Breast epithelium (tissue), 4 donors: ENCODE measurements at regions not wholly inside any gene's neighbourhood (a gene's known extent, or its start where the extent isn't known, plus 50 kb on each side); places are given as distances from the start of the nearest gene placed in this dataset.

ENCODE experiments used
- DNase-seq, 2 donors: peaks; one replicate each; pipeline ENCODE4 v3.0.0-alpha.2; 2019; ENCODE audit warnings: low spot score in 2 of 2
- H3K27ac ChIP-seq, 2 donors: fragments of 200-600 bp; sonication (generic) in 1 of 2; one replicate each; pipeline ENCODE4 v1.5.1; 2016 to 2019; ENCODE audit warnings: mild to moderate bottlenecking in 1 of 2
- H3K27me3 ChIP-seq, 2 donors: fragments of 200-600 bp; sonication (generic) in 1 of 2; one replicate each; pipeline versions ENCODE4 v1.5.1 to v1.6.0; 2017 to 2019; ENCODE audit warnings: control low read depth in 1 of 2, mild to moderate bottlenecking in 1 of 2
- H3K36me3 ChIP-seq: fragments of 200-600 bp; one replicate; pipeline ENCODE4 v1.5.1; 2019
- H3K4me1 ChIP-seq, 2 donors: fragments of 200-600 bp; sonication (generic); one replicate each; pipeline ENCODE4 v1.5.1; 2016 to 2019; ENCODE audit warnings: control low read depth in 1 of 2
- H3K4me3 ChIP-seq, 3 donors: fragments of 200-600 bp; sonication (generic); 1 replicate in 2 of 3; 2 replicates in 1 of 3; pipeline ENCODE4 v1.5.1; 2016 to 2019; ENCODE audit warnings: mild to moderate bottlenecking in 3 of 3, moderate library complexity in 2 of 3
- H3K9me3 ChIP-seq, 2 donors: fragments of 200-600 bp; sonication (generic) in 1 of 2; one replicate each; pipeline ENCODE4 v1.5.1; 2016 to 2019; ENCODE audit warnings: control low read depth in 1 of 2
- CTCF ChIP-seq, 3 donors: fragments of 450-650 bp; IDR thresholded peaks; one replicate each; pipeline ENCODE4 v1.5.1; 2016 to 2017; ENCODE audit warnings: antibody characterized with exemption in 3 of 3, mild to moderate bottlenecking in 3 of 3, moderate library complexity in 3 of 3
- POLR2A ChIP-seq: fragments of 450-650 bp; IDR thresholded peaks from one replicate; pipeline ENCODE4 v1.6.1; 2016; ENCODE audit warnings: antibody characterized with exemption, mild to moderate bottlenecking, moderate library complexity
- POLR2AphosphoS5 ChIP-seq, 3 donors: sonication (generic); formaldehyde crosslinking; IDR thresholded peaks; one replicate each; pipeline ENCODE4 v1.6.1; 2017; ENCODE audit warnings: antibody characterized with exemption in 3 of 3
- intact Hi-C: fragments of 100-400 bp; cut with DNase I; formaldehyde crosslinking; loops from one replicate; pipeline ENCODE4 v1.15.1; 2023; ENCODE audit warnings: low total_unique reads

- TF ChIP-seq POLR2A (no peak), POLR2AphosphoS5 (IDR thresholded peaks at IDR 0.05) (no peak), CTCF (IDR thresholded peaks at IDR 0.05) (no peak)
- H3K4me3 ChIP-seq = no peak overlapping the region
- H3K4me1 ChIP-seq = no peaks in the 10 kb centered on the region
- no peaks in the 10 kb centered on the region for H3K9me3 ChIP-seq
- no peak for DNase-seq
- no peaks in the 10 kb centered on the region for H3K27me3 ChIP-seq
- H3K36me3 ChIP-seq = no peaks in the 10 kb centered on the region
- H3K27ac ChIP-seq = no peak overlapping the region
- intact Hi-C loops = no loop called here
Measured at GRCh38 chr3:181847276-181847675, 135.6 kb downstream of the SOX2 start.

- DNase-seq = no peak
- no peaks in the 10 kb centered on the region for H3K9me3 ChIP-seq
- H3K4me3 ChIP-seq = no peak overlapping the region
- no peaks in the 10 kb centered on the region for H3K27me3 ChIP-seq
- H3K4me1 ChIP-seq = no peaks in the 10 kb centered on the region
- no peak overlapping the region for H3K27ac ChIP-seq
- TF ChIP-seq POLR2AphosphoS5 (IDR thresholded peaks at IDR 0.05) (no peak), POLR2A (no peak), CTCF (IDR thresholded peaks at IDR 0.05) (no peak)
- intact Hi-C loops = no loop called here
- H3K36me3 ChIP-seq = no peaks in the 10 kb centered on the region
Measured at GRCh38 chr3:181851063-181851462, 139.3 kb downstream of the SOX2 start.

GRCh38 chr3:181855825-181856224, 144.1 kb downstream of the SOX2 start:
- Histone ChIP-seq H3K4me1 (no peaks in the 10 kb centered on the region), H3K36me3 (no peaks in the 10 kb centered on the region), H3K27me3 (no peaks in the 10 kb centered on the region), H3K27ac (no peak overlapping the region), H3K4me3 (no peak overlapping the region), H3K9me3 (no peaks in the 10 kb centered on the region)
- intact Hi-C loops = no loop called here
- DNase-seq = no peak
- TF ChIP-seq CTCF (IDR thresholded peaks at IDR 0.05) = no peak
- TF ChIP-seq POLR2AphosphoS5 (IDR thresholded peaks at IDR 0.05) = no peak
- no peak for TF ChIP-seq POLR2A

- no peaks in the 10 kb centered on the region for H3K9me3 ChIP-seq
- H3K4me1 ChIP-seq = no peaks in the 10 kb centered on the region
- no peak overlapping the region for H3K27ac ChIP-seq
- H3K27me3 ChIP-seq = no peaks in the 10 kb centered on the region
- DNase-seq = no peak
- no peaks in the 10 kb centered on the region for H3K36me3 ChIP-seq
- TF ChIP-seq POLR2AphosphoS5 (IDR thresholded peaks at IDR 0.05) = no peak
- no peak for TF ChIP-seq CTCF (IDR thresholded peaks at IDR 0.05)
- TF ChIP-seq POLR2A = no peak
- intact Hi-C loops = no loop called here
- H3K4me3 ChIP-seq = no peak overlapping the region
Measured at GRCh38 chr3:181859518-181859917, 147.8 kb downstream of the SOX2 start.

DNA sequence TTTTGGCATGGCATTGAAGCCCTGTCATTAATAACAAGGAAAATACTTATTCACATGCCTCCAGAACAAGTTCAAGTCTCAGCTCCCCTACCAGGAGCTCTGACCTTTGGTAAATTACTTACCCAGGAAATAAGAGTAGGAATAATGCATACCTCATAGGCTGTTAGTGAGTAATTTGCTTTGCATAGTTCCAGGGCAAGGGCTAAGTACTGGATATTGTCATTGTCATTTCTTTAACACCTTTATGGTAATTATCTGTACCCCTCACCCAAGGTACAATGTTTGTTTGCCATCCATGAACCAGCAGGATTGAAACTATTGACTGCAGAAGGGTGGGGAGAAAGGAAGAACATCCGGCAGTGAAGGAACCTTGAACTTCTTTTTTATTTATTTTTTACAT, 148.5 kb downstream of the SOX2 start:
- no peak overlapping the region for H3K4me3 ChIP-seq
- no peaks in the 10 kb centered on the region for H3K36me3 ChIP-seq
- no peaks in the 10 kb centered on the region for H3K9me3 ChIP-seq
- H3K27me3 ChIP-seq = no peaks in the 10 kb centered on the region
- TF ChIP-seq POLR2AphosphoS5 (IDR thresholded peaks at IDR 0.05) = no peak
- no peak for TF ChIP-seq POLR2A
- no peak for TF ChIP-seq CTCF (IDR thresholded peaks at IDR 0.05)
- intact Hi-C loops = no loop called here
- H3K27ac ChIP-seq = no peak overlapping the region
- no peaks in the 10 kb centered on the region for H3K4me1 ChIP-seq
- DNase-seq = no peak
